OCI-LY7 (cell line): ENCODE measurements at regions not wholly inside any gene's neighbourhood (a gene's known extent, or its start where the extent isn't known, plus 50 kb on each side); places are given as distances from the start of the nearest gene placed in this dataset.

Experiments used
- BruUV-seq: library from RNA; stranded (reverse); fragments of 400-500 nt; replicated peaks from 2 replicates; lab custom pipeline; 2021; lab: Mats Ljungman, UMichigan
- CTCF ChIA-PET: fragments of 300-600 bp; sonication (Branson Sonifier 250); formaldehyde crosslinking; loops from one replicate; lab custom pipeline; 2022; ENCODE audit warnings: antibody characterized with exemption; ENCODE audit not compliant: unreplicated experiment; lab: Charles Lee
- POLR2A ChIA-PET: fragments of 300-600 bp; sonication (Branson Sonifier 250); formaldehyde crosslinking; loops from one replicate; lab custom pipeline; 2022; ENCODE audit warnings: antibody characterized with exemption; lab: Charles Lee
- DNase-seq: peaks from one replicate; pipeline ENCODE4 v3.0.0-alpha.2; 2015; ENCODE audit warnings: low spot score
- H2AFZ ChIP-seq: fragments of 200-600 bp; sonication (generic), shearing (Covaris generic); 2 replicates; pipeline ENCODE4 v1.6.1; 2014; ENCODE audit warnings: mild to moderate bottlenecking, antibody characterized with exemption, low read length, moderate library complexity
- H3K27ac ChIP-seq: fragments of 200-600 bp; sonication (generic); 2 replicates; pipeline ENCODE4 v1.5.1; 2014; ENCODE audit warnings: mixed run types, low read depth, mild to moderate bottlenecking, moderate library complexity, low read length, inconsistent platforms; ENCODE audit not compliant: poor library complexity, severe bottlenecking
- H3K36me3 ChIP-seq: fragments of 200-600 bp; sonication (generic); 2 replicates; pipeline ENCODE4 v1.6.1; 2014; ENCODE audit warnings: mild to moderate bottlenecking, antibody characterized with exemption, low read length, moderate library complexity, mixed read lengths; ENCODE audit not compliant: insufficient read depth
- H3K4me1 ChIP-seq: fragments of 200-600 bp; sonication (generic); 2 replicates; pipeline ENCODE4 v1.5.1; 2014; ENCODE audit warnings: mild to moderate bottlenecking, low read length; ENCODE audit not compliant: insufficient read depth, poor library complexity, severe bottlenecking
- H3K4me2 ChIP-seq: fragments of 200-600 bp; sonication (generic); 2 replicates; pipeline ENCODE4 v1.6.1; 2014; ENCODE audit warnings: mild to moderate bottlenecking, low read length
- H3K4me3 ChIP-seq: fragments of 200-600 bp; sonication (generic); 2 replicates; pipeline ENCODE4 v1.5.1; 2014; ENCODE audit warnings: mild to moderate bottlenecking, low read depth, low read length; ENCODE audit not compliant: poor library complexity, severe bottlenecking
- H3K79me2 ChIP-seq: fragments of 200-600 bp; sonication (generic); 2 replicates; pipeline ENCODE4 v1.6.1; 2016; ENCODE audit warnings: low read depth, mild to moderate bottlenecking, low read length, moderate library complexity, mixed read lengths; ENCODE audit not compliant: insufficient read depth
- H3K9me2 ChIP-seq: fragments of 200-600 bp; sonication (generic); 2 replicates; pipeline ENCODE4 v1.6.1; 2016; ENCODE audit warnings: mild to moderate bottlenecking, low read length, mixed read lengths; ENCODE audit not compliant: insufficient read depth
- H3K9me3 ChIP-seq: fragments of 200-600 bp; sonication (generic); 2 replicates; pipeline ENCODE4 v1.6.1; 2014; ENCODE audit warnings: mild to moderate bottlenecking, mixed run types, low read length, mixed read lengths
- H4K20me1 ChIP-seq: fragments of 200-600 bp; sonication (generic); 2 replicates; pipeline ENCODE4 v1.6.1; 2014; ENCODE audit warnings: mild to moderate bottlenecking, antibody characterized with exemption, low read length, moderate library complexity, mixed read lengths; ENCODE audit not compliant: insufficient read depth
- CTCF ChIP-seq: fragments of 200-600 bp; sonication (generic); conservative IDR thresholded peaks from 2 replicates; pipeline ENCODE4 v1.5.1; 2014; ENCODE audit warnings: mild to moderate bottlenecking, antibody characterized with exemption, low read length, moderate library complexity, mixed read lengths
- EZH2phosphoT487 ChIP-seq: fragments of 200-600 bp; sonication (generic); IDR thresholded peaks from 2 replicates; pipeline ENCODE4 v1.6.1; 2018; ENCODE audit warnings: low read depth, borderline replicate concordance, mild to moderate bottlenecking, mixed run types, antibody characterized with exemption, low read length, moderate library complexity, mixed read lengths
- intact Hi-C: fragments of 100-400 bp; cut with micrococcal nuclease; formaldehyde crosslinking; loops from one replicate; pipeline ENCODE4 v1.10.0; 2022; ENCODE audit not compliant: unreplicated experiment

- Histone ChIP-seq H2AFZ (no peak overlapping the region), H3K4me1 (no peaks in the 10 kb centered on the region), H3K9me3 (no peaks in the 10 kb centered on the region), H3K36me3 (no peaks in the 10 kb centered on the region), H3K27ac (no peak overlapping the region), H3K79me2 (no peaks in the 10 kb centered on the region), H3K4me3 (no peak overlapping the region), H3K9me2 (no peaks in the 10 kb centered on the region), H3K4me2 (no peak overlapping the region), H4K20me1 (no peaks in the 10 kb centered on the region)
- POLR2A ChIA-PET = interaction anchor here (0.7 kb wide), 1 partner anchor 737 kb away, joined by 3 read pairs; no protein-coding TSS in a partner anchor
- no TSS peak for BruUV-seq
- TF ChIP-seq CTCF = no peak
- TF ChIP-seq EZH2phosphoT487 = no peak
- intact Hi-C loops = no loop called here
- CTCF ChIA-PET = no interaction called here
- no peak for DNase-seq
Observed at GRCh38 chr2:149903626-149904025, 316.1 kb upstream of the MMADHC start.

GRCh38 chr2:149902081-149902480 is 314.5 kb upstream of the MMADHC start:
- Histone ChIP-seq H4K20me1 (no peaks in the 10 kb centered on the region), H3K36me3 (no peaks in the 10 kb centered on the region), H3K4me1 (no peaks in the 10 kb centered on the region), H3K79me2 (no peaks in the 10 kb centered on the region), H3K9me3 (no peaks in the 10 kb centered on the region), H3K27ac (no peak overlapping the region), H3K4me2 (no peak overlapping the region), H3K4me3 (no peak overlapping the region), H3K9me2 (no peaks in the 10 kb centered on the region), H2AFZ (no peak overlapping the region)
- no peak for DNase-seq
- no TSS peak for BruUV-seq
- TF ChIP-seq EZH2phosphoT487 (no peak), CTCF (no peak)
- POLR2A ChIA-PET = no interaction called here
- intact Hi-C loops = no loop called here
- CTCF ChIA-PET = no interaction called here

- no peaks in the 10 kb centered on the region for H3K79me2 ChIP-seq
- BruUV-seq = no TSS peak
Observed at GRCh38 chr2:149901231-149901859, 313.8 kb upstream of the MMADHC start.

More at GRCh38 chr2:149901231-149901859, 313.8 kb upstream of the MMADHC start:
- no peak overlapping the region for H3K4me3 ChIP-seq
- intact Hi-C loops = no loop called here
- H3K4me2 ChIP-seq = no peak overlapping the region
- no peaks in the 10 kb centered on the region for H3K4me1 ChIP-seq
- CTCF ChIA-PET = no interaction called here
- no peaks in the 10 kb centered on the region for H3K9me2 ChIP-seq
- TF ChIP-seq CTCF (no peak), EZH2phosphoT487 (no peak)
- H4K20me1 ChIP-seq = no peaks in the 10 kb centered on the region
- H3K27ac ChIP-seq = no peak overlapping the region
- POLR2A ChIA-PET = interaction anchor here (1.6 kb wide), 1 partner anchor 9 kb away, joined by 5 read pairs; no protein-coding TSS in a partner anchor
- no peaks in the 10 kb centered on the region for H3K9me3 ChIP-seq
- H2AFZ ChIP-seq = no peak overlapping the region
- DNase-seq = no peak
- H3K36me3 ChIP-seq = no peaks in the 10 kb centered on the region
